ENCODE measurements at regions not wholly inside any gene's neighbourhood (a gene's known extent, or its start where the extent isn't known, plus 50 kb on each side); places are given as distances from the start of the nearest gene placed in this dataset.

- ATAC-seq (no peak), DNase-seq (no peak)
- no peak overlapping the region for H3K4me3 ChIP-seq
- no peaks in the 10 kb centered on the region for H3K9me3 ChIP-seq
- intact Hi-C loops (cut with DNase I), result no loop called here
- no peaks in the 10 kb centered on the region for H3K27me3 ChIP-seq (ENCODE audit: low read depth)
- no peaks in the 10 kb centered on the region for H3K4me1 ChIP-seq
- H3K36me3 ChIP-seq, result no peaks in the 10 kb centered on the region
- TF ChIP-seq, protein P1, sequence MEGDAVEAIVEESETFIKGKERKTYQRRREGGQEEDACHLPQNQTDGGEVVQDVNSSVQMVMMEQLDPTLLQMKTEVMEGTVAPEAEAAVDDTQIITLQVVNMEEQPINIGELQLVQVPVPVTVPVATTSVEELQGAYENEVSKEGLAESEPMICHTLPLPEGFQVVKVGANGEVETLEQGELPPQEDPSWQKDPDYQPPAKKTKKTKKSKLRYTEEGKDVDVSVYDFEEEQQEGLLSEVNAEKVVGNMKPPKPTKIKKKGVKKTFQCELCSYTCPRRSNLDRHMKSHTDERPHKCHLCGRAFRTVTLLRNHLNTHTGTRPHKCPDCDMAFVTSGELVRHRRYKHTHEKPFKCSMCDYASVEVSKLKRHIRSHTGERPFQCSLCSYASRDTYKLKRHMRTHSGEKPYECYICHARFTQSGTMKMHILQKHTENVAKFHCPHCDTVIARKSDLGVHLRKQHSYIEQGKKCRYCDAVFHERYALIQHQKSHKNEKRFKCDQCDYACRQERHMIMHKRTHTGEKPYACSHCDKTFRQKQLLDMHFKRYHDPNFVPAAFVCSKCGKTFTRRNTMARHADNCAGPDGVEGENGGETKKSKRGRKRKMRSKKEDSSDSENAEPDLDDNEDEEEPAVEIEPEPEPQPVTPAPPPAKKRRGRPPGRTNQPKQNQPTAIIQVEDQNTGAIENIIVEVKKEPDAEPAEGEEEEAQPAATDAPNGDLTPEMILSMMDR (IDR thresholded peaks at IDR 0.05), result no peak
- H3K27ac ChIP-seq, result no peak overlapping the region
Observed at GRCh38 chr2:163436963-163437362, 298.8 kb downstream of the FIGN start.

DNA sequence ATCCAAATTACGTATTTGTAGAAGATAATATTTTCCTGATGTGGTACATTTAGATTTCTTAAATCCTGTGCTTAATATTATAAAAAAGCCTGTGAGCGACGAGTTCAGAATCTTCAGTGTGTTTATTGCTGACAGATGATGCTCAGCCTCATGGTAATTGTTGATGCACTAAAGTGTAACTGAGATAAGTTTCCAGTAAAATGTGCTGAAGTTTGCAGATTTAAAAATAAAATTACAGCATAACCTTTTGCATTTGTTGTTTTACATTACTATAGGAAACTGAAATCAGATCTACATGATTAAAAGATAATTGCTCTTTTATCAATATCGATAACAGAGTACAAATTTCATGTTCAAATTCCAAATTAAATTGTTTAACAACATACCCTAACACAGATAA lies 307.6 kb downstream of the FIGN start:
- no peak for DNase-seq
- TF ChIP-seq, protein P1 (IDR thresholded peaks at IDR 0.05), result no peak
- H3K27me3 ChIP-seq (ENCODE audit: low read depth), result no peaks in the 10 kb centered on the region

DNA sequence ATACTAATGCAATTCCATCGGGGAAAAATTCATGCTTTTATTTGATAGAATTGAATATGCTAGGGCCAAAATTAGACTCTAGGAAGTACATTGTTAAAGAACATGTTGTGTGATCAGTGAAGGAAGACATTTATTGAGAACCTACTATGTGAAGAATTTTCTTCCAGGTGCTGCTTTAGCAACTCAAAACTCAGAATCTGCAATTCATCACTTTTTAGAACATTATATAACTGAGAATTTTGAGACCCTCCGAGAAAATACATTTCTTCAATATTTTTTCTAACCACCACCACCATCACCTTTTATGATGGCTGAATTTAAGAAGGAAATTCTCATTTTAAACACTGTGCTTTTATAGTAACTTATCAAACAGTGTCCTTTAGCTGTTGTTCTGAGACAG lies 315.2 kb downstream of the FIGN start:
- ATAC-seq, result no peak
- H3K27ac ChIP-seq, result no peak overlapping the region
- TF ChIP-seq, protein P1 (IDR thresholded peaks at IDR 0.05), result no peak
- no peaks in the 10 kb centered on the region for H3K4me1 ChIP-seq
- H3K4me3 ChIP-seq, result no peak overlapping the region
- H3K27me3 ChIP-seq (ENCODE audit: low read depth), result no peaks in the 10 kb centered on the region
- H3K36me3 ChIP-seq, result no peaks in the 10 kb centered on the region
- intact Hi-C loops (cut with DNase I), result no loop called here
- no peaks in the 10 kb centered on the region for H3K9me3 ChIP-seq
- no peak for DNase-seq

More for the DNA sequence above, 307.6 kb downstream of the FIGN start:
- no peaks in the 10 kb centered on the region for H3K9me3 ChIP-seq
- H3K36me3 ChIP-seq, result no peaks in the 10 kb centered on the region
- intact Hi-C loops (cut with DNase I), result no loop called here
- H3K4me3 ChIP-seq, result no peak overlapping the region
- ATAC-seq, result no peak
- no peaks in the 10 kb centered on the region for H3K4me1 ChIP-seq
- no peak overlapping the region for H3K27ac ChIP-seq

DNA sequence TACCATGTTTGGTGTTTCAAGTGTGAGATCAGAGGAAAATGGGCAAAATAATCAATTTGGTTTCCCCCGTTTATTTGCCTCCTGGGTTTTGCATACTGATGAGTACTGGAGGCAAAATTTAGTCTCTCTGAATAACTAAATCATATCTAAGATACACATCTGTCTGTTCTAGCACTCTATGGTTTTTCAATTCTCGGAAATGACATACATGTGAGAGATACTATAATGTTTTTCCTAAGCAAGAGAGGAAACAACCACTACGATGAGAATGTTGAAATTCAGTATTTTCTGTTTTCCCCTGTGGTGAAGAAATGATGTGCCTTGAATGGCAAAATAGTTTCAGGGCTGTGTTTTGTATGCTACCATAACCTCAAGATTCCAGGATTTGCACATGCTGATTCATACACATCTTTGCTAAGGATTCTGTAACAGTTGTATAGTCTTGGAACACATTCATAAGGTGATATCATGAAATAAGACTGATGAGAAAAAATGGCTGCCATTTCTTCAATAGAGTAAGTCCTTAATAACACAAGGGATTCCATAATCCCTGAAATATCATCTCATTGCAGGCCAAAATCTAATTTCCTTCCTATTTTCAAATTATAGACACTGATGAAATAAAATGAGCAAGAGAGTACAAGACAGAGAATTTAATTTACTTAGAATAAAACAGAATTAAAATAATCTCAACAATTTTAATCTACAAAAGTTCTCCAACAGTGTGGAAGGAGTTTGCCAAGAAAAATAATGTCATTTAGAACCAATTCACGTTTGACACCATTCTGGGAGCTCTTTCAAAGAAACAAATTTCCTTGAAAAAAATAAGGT lies 316.6 kb downstream of the FIGN start:
- Histone ChIP-seq H3K27ac (no peak overlapping the region), H3K4me3 (no peak overlapping the region), H3K4me1 (no peaks in the 10 kb centered on the region), H3K9me3 (no peaks in the 10 kb centered on the region), H3K27me3 (ENCODE audit: low read depth) (no peaks in the 10 kb centered on the region), H3K36me3 (no peaks in the 10 kb centered on the region)
- ATAC-seq, result no peak
- intact Hi-C loops (cut with DNase I), result no loop called here
- DNase-seq, result no peak
- TF ChIP-seq, protein P1 (IDR thresholded peaks at IDR 0.05), result no peak

GRCh38 chr2:163417596-163418337 lies 318.0 kb downstream of the FIGN start:
- intact Hi-C loops (cut with DNase I), result no loop called here
- DNase-seq, result no peak
- TF ChIP-seq, protein P1 (IDR thresholded peaks at IDR 0.05), result no peak

More at GRCh38 chr2:163417596-163418337, 318.0 kb downstream of the FIGN start:
- H3K27ac ChIP-seq, result no peak overlapping the region
- H3K4me1 ChIP-seq, result no peaks in the 10 kb centered on the region
- H3K27me3 ChIP-seq (ENCODE audit: low read depth), result no peaks in the 10 kb centered on the region
- no peaks in the 10 kb centered on the region for H3K36me3 ChIP-seq
- ATAC-seq, result no peak
- H3K9me3 ChIP-seq, result no peaks in the 10 kb centered on the region
- no peak overlapping the region for H3K4me3 ChIP-seq
